ENCODE measurements at regions not wholly inside any gene's neighbourhood (a gene's known extent, or its start where the extent isn't known, plus 50 kb on each side); places are given as distances from the start of the nearest gene placed in this dataset.

DNA sequence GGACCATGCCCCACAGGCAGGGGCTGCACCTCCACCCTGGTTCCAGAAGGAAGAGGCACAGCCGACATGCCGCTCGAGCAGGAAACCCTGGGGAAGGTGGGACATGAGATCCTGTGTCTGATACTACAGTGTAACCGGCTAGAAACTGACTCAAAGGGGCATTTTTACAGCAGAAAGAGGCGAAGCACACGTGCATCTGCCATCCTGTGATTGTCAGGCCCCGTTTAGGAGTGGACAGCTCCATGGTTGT, 62.7 kb downstream of the SIK1 start:
- no peak for DNase-seq

DNA sequence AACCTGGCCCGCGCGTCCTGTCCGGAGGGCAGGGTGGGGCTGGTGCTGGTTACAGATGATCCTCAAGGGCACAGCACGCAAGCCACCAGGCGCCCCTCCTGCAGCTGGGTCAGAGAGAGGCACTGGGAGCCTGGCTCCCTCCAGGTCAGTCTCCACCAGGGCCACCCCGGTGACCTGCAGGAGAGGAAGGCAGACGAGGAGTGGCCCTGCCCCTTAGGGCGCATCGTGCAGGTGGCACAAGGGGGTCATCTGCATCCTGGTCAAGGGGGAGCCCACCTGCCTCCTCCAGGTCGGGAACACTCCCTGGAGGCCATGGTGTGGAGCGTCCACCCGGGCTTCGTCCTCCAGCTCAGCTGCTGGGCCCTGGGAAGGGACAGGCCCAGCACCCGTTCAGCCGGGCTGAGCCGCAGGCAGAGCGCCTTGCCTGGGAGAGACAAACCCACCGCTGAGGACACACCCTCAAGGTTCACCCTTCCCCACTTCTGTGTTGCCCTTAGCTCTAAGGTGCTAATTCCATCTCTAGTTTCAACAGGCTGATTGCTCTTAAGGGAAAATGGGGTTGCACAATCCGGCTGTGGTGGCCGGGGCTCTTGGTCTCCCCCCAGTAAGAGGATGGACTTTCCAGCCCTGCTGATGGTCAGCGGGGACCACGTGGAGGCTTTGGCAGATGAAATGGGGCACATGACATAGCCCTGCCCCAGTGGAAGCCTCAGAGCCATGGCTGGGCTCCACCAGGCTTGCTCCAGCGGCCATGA, 63.2 kb downstream of the SIK1 start:
- DNase-seq: no peak

DNA sequence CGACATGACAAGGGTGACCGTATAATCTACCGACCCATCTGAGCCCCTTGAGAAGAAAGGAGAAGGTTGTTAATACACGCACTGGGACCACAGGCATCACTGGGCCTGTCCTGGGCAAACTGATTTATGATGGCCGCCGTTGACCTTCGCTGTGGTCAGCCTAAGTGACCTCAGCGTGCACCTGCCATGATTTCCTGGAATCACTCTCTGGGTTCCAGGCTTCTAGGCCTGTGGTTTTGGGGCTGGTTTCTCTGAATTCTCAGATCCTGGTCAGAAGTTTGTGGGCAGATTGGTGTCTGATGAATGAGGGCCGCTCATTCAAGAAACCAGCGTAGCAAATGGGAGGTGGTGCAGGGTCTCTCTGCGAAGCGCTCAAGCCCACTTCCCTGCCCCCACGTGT, 64.0 kb downstream of the SIK1 start:
- DNase-seq: no peak

DNA sequence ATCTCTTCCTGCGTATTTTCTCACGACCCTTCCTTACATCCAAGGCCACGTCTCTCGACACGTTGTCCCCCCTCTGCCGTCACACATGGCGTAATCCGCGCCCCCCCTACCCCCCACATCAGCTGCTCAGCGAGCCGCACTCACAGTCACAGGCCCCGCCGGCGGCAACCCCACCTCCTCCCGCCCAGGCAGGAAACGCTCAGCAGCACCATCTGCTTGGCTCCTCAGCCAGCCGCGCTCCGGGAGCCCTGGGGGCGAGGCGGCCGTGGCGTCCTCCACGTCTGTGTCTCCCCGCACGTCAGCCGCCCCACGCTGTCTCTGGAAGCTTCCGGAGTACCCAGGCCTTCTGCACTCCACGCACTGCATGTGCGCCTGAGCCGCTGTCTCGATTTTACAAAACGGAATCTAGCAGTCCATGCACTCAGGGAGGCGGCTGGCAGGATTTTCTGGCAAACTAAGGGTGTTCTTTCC, 64.6 kb downstream of the SIK1 start:
- DNase-seq: peak; percentile 78

DNA sequence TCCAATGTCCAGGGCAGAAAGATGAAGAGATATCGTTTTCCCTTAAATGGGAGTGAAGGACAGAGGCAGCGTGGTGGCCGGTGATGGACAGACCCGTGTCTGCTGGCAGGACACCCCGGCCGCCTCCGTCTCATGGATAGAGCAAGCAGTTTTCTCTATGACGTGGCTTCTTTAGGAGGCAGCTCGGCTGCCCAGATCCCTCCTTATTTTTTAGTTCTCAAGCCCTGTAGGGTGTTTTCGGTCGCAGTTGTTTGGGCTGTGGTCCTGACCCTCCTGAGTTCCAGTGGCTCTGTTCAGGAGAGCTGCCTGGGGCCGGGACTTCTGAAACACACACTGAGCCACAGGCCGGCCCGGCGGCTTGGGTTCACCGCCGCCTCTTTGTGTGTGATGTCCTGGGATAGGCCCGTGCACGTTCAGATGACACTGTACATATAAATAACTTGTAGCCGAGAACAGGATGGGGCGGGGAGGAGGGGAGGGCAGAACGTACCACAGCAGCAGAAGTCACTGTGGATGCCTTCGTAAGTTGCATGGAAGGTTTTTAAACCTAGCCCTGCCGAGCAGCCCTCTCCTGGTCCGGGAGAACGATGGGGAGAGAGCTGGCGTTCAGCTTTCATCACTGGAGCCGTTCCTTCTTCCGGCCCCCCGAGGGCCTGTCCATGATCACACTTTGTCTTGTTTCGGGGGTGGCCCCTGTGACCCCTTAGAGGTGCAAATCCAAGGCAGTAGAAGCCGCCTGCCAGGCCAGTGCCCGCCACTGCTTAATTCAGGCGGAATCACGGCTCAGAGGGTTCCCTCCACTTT, 65.2 kb downstream of the SIK1 start:
- peak; percentile 65 for DNase-seq

DNA sequence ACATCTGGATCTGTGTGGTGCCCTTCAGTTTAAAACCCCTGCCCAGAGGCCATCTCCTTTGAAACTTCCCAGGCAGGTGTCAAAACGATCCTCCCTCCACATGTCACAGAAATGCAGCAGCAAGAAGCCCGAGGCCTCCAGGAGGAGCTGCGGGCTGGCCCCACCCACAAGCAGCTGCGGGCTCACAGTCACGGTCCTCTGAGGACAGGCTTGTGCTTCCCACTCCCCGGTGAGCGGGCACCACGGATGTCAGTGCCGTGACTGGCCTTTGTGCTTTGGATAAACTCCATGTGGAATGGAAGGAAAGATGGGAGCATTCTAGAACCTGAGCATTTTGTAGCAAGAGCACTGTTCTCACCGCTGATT, 65.8 kb downstream of the SIK1 start:
- DNase-seq: no peak

DNA sequence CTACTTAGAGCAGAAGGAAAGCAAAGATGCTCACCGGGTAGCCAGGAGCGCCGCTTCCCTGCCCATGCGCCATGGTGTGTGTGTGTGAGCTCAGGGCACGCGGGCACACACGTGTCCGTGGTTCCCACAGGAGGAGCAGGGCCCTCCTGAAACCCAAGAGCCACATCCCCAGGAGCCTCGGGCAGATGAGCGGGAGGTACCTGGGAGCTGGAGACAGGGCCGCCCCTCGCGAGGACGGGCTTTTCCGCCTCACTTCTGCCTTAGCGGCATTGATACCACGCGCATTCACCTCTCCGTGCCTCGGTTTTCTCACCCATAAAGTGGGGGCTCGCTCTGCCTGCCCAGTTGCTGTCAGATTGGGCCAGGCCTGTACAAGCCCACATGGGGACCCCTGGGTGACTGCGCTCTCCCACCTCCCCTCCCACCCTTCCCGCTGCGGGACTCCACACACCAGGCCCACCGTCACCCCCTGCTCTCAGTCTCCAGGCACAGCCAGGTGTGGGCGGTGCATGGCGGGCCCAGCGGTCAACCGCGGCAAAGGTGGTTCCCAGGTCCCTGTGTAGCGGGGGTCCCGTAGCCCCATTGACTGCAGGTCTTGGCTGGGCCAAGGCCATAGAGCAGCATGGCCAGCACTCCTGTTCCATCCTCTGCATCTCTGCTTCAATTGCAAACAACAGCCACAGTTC, 66.3 kb downstream of the SIK1 start:
- no peak for DNase-seq

DNA sequence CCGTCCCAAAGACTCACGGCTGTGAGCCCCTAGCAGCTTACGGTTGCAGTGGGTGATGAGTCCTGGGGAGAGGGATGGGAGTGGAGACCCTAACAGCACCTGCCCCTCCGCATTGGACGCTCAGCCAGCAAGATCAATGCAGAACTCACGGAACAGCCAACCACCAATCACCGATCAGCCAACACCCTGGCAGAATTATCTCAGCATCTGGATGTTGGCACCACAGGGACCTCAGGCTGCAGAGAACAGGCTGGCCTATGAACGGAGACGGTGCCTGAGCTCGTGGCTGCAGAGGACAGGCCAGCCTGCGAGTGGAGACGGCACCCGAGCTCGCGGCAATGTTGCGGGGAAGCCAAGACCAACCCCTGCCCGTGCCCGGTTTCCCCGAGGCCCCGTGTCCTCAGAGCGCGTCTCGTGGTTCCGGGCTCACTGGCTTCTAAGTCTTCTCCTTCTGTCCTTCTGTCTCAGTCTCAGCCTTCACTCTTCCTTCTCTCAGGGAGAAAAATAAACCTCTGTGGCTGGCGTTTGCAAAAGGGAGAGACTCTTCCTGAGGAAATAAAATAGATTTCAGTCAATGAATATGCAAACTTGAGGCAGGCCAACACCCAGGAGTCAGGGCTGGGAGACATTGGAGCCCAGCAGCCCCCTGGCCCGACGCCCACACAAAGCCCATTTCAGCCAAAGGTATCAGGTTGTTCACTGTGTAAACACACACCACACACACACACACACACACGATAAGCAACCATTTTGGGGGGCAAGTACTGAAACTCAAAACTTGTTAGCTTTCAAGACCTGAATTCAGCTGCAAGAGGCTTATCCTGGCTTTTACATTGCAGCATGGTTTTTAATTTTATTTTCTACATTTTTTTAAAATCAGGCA, 67.8 kb downstream of the SIK1 start:
- DNase-seq: no peak

DNA sequence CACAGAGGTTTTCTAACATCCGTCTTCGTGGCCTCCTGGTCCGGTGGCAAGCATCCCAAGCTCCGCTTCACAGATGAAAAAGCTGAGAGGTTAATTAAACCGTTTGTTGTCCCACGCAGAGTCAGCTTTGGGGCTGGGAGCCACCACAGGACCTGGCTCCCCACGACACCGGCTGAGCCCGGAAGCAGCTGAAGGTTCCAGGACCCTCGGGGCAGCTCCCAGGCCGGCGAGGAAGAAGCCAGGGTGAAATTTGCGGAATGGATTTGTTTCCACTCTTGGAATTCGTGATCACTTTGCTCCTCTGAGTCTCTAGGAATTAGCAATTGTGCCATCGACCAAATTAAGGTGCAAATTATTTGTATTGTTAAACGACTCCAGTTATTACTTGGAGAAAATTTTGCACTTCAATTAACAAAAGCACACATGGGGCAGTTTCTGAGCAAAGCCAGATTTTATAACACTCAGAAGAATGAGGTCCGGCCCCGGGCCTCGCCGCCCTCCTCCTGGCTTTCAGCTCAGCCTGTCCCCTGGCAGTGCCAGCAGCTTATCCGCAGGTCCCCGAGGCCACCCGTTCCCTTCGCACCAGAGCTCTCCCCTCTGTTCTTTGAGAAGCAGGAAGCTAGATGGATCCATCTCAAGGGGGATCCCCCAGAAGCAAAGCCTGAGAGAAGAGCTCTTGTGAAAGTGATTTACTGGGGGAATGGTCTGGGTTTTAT, 69.1 kb downstream of the SIK1 start:
- DNase-seq: no peak

DNA sequence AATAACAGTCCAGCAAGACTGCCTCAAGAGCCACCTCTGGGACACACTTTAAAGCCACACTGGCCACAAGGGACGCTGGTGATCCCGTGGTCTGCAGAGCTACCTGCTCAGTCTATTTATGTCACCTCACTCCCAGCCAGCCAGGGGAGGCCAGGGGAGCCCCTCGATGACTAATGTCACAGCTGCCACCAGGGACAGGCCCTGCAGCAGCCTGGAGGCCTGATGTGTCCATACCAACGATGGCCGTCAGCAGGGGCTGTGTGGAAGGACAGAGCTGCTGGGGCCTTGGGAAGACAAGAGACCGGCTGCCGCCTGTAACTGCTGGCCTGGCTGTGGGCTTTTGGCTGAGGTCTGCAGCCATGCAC, 71.0 kb downstream of the SIK1 start:
- no peak for DNase-seq

DNA sequence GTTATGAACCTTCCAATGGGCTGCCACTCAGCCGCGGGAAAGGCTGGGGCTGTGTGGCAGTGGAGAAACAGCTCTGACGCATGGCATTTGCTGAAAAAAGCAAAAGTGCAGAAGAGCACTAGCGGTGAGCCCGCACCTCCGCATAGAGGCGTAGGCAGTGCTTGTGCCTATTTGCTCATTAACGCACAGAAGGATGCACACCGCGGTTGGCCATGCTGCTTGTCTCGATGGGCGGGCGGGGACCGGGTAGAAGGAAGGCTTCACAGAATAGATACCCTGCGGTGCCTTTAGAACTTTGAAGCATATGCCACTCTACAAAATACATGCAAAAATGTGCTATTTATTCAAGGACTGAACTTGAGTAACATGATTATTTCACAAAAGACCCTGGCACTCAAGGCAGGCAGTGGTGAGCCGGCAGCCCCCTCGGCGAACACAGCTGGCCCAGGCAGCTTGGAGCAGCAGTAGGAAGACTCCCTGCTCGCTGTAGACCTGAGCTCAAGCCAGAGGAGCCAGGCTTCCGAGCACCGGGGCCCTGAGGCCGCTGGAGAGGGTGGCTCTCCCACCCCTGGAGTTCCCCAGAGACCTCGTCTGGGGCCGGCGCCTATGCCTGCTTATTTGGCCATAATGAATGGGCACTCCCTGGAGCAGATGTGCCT, 71.5 kb downstream of the SIK1 start:
- DNase-seq: no peak

DNA sequence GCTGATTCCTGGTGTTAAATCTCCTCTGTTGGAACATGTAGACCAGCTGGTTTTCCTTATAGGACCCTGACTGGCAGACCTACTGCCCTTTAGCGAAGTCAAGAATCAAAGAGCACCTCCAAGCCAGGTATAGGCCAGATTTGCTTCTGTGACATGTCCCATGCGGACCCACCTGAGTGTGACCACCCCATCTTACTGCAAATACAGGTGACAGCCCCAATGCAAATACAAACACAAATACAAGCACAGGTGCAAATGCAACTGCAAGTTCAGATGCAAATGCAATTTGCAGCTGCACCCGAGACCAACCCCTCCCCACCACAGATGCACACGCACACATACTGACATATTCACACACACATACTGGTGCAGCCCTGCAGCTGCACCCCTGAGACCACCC, 72.3 kb downstream of the SIK1 start:
- no peak for DNase-seq

DNA sequence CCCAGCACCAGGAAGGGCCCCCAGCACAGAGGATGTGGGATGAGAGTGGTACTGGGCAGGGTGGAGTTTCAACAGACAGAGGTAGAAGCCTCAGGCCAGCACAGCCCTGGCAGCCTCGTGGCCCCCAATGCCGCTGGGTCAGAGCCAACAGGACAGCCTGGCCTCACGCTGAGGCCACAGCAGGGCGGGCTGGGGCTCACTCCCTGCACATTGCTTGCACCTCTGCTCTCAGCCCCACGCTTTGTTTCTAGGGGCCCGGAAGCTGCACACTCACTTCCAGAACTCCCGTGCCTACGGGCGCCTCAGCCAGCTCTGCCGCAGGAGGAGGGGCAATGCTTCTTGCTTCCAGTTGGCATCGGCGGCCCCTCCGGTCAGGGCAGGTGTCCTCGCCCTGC, 72.9 kb downstream of the SIK1 start:
- no peak for DNase-seq

DNA sequence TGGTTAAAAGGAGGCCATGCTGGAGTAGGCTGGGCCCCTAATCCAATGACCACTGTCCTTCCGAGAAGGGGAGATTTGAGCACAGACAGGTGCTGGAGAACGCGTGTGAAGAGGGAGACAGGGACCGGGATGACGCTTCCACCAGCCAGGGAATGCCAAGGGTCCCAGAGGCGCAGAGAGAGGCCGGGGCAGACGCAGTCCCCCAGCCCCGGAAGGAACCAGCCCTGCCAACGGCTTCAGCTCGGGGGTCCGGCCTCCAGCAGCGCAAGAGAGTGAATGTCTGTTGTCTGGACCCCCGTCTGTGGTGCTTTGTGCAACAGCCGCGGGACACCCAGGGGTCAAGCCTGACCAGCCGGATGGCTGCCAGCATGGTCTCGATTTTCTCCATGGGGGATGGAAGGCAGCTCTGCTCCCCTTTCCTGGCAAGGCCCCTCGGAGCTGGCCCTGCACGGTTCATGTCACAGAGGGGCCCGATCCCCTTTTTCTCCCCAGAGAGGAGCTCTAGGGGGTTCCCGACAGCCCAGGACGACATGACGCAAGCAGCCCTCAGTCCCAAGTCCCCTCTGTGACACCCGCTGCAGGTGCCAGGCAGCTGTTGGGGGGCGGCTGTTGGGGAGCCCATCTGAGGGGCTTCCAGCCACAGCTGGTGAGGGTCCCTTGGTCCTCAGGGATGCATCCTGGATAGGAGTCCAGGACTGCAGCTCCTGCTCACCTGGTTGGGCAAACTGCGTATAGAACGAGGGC, 73.5 kb downstream of the SIK1 start:
- DNase-seq: no peak

DNA sequence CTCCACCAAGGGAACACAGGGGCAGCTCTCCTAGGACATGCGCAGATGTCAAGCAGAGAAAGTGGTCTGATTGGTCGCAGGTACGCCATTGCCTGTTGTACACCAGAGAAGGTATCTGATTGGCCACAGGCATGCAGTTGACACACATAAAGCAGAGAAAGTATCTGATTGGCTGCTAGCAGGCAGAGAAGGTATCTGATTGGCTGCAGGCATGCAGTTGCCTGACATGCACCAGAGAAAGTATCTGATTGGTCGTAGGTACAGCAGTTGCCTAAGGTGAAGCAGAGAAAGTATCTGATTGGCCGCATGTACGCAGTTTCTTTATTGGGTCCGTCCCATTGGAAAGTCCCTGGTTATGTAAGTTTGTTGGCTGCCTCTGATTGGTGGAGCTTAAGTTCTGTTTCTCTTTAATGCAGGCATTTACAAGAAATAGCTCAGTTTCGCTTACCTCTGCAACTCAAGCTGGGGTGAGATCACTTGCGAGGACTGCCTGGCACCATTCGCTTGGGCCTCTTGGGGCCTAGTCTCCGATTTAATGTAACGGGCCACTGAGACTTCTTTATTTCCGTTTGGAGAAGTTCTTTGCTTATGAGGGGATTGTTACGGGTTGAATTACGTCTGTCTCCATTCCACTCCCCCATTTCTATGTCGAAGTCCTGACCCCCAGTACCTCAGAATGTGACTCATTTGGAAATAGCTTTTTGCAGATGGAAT, 74.2 kb downstream of the SIK1 start:
- DNase-seq: peak; percentile 50

DNA sequence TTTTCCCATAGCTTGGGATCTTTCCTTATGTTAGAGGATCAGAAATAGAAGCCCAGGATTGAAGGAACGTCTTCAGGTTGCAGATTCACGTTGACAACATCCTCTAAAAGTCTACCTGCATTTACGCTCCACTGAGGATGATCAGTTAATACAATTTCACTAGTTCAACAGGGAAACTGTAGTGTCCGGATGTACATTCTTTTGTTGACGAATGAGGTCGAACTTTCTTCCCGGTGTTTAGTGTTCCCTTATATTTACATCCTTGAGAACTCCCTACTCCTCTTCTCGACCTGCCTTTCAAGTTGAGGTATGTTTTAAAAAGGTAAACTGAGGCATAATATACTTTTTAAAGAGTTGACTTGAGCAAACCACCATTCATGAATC, 74.8 kb downstream of the SIK1 start:
- no peak for DNase-seq

DNA sequence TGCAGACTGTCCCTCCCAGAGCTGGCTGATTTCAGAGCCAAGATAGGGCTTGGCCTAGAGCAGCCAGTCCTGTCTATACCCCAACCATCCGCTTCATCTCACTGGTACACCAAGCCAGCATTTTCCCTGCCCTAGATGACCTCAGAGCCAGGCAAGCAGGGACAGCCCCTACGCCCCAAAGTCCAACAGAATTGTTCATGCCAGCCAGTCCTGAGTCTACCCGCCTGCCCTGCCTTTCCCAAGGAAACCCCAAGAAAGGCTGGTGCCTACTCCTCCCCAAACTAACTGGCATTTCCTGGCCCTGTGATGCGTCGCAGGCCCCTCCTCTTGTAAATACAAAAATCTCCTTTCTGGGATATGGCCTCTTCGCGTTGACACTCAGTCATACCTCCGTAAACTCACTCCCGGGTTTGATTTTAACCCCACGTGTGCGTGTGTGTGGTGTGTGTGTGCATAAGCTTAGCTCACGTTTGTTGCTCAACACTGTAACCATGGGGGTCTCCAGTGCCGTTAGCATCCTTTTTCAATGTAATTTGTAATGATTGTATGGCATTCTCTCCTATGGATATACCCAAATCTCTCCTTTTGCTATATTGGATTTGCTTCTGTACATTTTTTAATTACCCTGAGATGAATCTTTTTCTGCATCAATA, 75.3 kb downstream of the SIK1 start:
- DNase-seq: no peak

DNA sequence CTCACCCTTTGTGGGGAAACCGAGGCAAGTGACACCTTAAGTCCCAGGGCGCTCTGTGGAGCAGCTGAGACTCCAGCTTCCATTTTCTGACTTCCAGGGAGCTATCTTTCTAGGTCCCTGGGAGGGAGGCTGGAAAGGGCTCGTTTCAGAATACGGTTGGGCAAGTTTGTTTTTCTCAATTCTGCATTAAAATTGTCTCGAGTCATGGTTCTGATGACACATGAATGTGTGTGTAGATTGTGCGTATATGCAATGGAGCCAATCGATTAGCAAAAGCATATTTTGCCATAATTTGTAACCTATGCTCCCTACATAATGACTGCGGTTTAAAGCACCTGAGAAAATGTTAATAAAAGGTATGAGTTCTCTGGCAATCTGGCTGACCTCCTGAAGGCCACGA, 77.3 kb downstream of the SIK1 start:
- no peak for DNase-seq

DNA sequence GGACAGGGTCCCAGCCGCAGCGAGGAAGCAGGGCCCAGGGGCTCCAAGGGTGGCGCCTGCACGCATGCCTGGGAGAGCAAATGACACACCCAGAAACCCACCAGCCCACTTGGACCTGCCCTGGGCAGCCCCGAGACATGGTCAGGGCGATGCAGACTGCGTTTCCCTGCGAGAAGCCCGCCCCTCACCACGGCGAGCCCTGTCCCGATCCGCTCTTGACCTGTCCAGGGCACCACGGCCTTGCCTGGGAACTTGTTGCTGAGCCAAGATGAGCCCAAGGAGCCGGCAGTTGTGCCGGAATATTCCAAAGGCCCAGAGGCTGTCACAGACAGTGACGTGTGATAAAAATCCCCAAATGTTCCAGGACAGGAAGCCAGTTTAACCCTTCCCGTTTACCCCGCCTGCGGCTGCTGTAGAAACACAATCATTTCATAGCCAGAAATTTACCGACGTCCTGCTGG, 78.1 kb downstream of the SIK1 start:
- peak; percentile 69 for DNase-seq
